Right cardiac atrium (tissue), 5 donors: ENCODE measurements at regions not wholly inside any gene's neighbourhood (a gene's known extent, or its start where the extent isn't known, plus 50 kb on each side); places are given as distances from the start of the nearest gene placed in this dataset.

Experiments
- ATAC-seq, 2 donors: fragments of 200-7000 bp; cut with Tn5 transposase; one replicate each; pipeline versions ENCODE4 v1.8.0 to v1.9.1; 2020; ENCODE audit warnings: moderate library complexity in 2 of 2, mild to moderate bottlenecking in 1 of 2
- DNase-seq, 3 donors: peaks; one replicate each; pipeline ENCODE4 v3.0.0-alpha.2; 2020
- H3K27ac ChIP-seq: one replicate; pipeline ENCODE4 v1.5.1; 2013; ENCODE audit warnings: mild to moderate bottlenecking, low read length, control low read depth, moderate library complexity
- H3K27me3 ChIP-seq: one replicate; pipeline ENCODE4 v1.6.1; 2013; ENCODE audit not compliant: control insufficient read depth, insufficient read depth
- H3K4me1 ChIP-seq: one replicate; pipeline ENCODE4 v1.6.1; 2013; ENCODE audit warnings: low read length; ENCODE audit not compliant: control insufficient read depth, insufficient read depth
- H3K4me3 ChIP-seq: one replicate; pipeline ENCODE4 v1.5.1; 2013; ENCODE audit warnings: low read length, control low read depth
- H3K9me3 ChIP-seq: one replicate; pipeline ENCODE4 v1.6.1; 2013; ENCODE audit warnings: low read length; ENCODE audit not compliant: control insufficient read depth
- WGBS: extraction: QIAGEN DNeasy Blood & Tissue Kit; methylation state at CpG from one replicate; pipeline ENCODE4 v1.1.7; 2013; 5-methylcytosine and 5-hydroxymethylcytosine counted together
- intact Hi-C, 4 donors: fragments of 100-400 bp; cut with DNase I; formaldehyde crosslinking; loops; one replicate each; pipeline versions ENCODE4 v1.11.0 to v1.14.0; 2022 to 2023
- donor health status: healthy with polysubstance abuse.
- donor health status: DM: no; HTN: yes; CAD: no.
- donor health status: DM: no; HTN: no; CAD: no.
- donor health status: DM: no; HTN: yes; CAD: no; lungs with severe emphysema.
- donor health status: DM: yes; HTN: yes; CAD: no.

GRCh38 chr6:44049163-44049988 is 77.9 kb downstream of the MRPL14 start:
- 62% methylated on average over 6 of the region's 6 CpGs for WGBS
- Histone ChIP-seq H3K9me3 (no peaks in the 10 kb centered on the region), H3K27ac (peak overlapping the region; percentile 30), H3K4me1 (peaks cover 8% of the 10 kb centered on the region), H3K4me3 (no peak overlapping the region), H3K27me3 (no peaks in the 10 kb centered on the region)
- ATAC-seq (no peak), DNase-seq (peak in 1 of 3 donors; percentile 11)
- intact Hi-C loops, result no loop called here

GRCh38 chr6:44048277-44048676 is 79.0 kb downstream of the MRPL14 start:
- intact Hi-C loops, result no loop called here
- Histone ChIP-seq H3K9me3 (no peaks in the 10 kb centered on the region), H3K27ac (no peak overlapping the region), H3K4me3 (no peak overlapping the region), H3K27me3 (no peaks in the 10 kb centered on the region), H3K4me1 (peaks cover 11% of the 10 kb centered on the region)
- WGBS, result 85% methylated on average over 6 of the region's 6 CpGs
- ATAC-seq, result no peak
- DNase-seq, result peak in 1 of 3 donors; percentile 2

- intact Hi-C loops, result no loop called here
- no peaks in the 10 kb centered on the region for H3K27me3 ChIP-seq
- no peaks in the 10 kb centered on the region for H3K9me3 ChIP-seq
- peaks cover 13% of the 10 kb centered on the region for H3K4me1 ChIP-seq
- no peak overlapping the region for H3K27ac ChIP-seq
- 83% methylated on average over 3 of the region's 3 CpGs for WGBS
- ATAC-seq (no peak), DNase-seq (peak in 1 of 3 donors; percentile 6)
- no peak overlapping the region for H3K4me3 ChIP-seq
Observed at GRCh38 chr6:44047801-44048200, 79.5 kb downstream of the MRPL14 start.

- Histone ChIP-seq H3K27me3 (no peaks in the 10 kb centered on the region), H3K9me3 (no peaks in the 10 kb centered on the region), H3K4me1 (peaks cover 12% of the 10 kb centered on the region), H3K27ac (no peak overlapping the region), H3K4me3 (no peak overlapping the region)
- intact Hi-C loops, result no loop called here
- no peak for ATAC-seq
- 56% methylated on average over 2 of the region's 2 CpGs for WGBS
- DNase-seq, result peak in 1 of 3 donors; percentile 1
Observed at GRCh38 chr6:44047179-44047546, 80.1 kb downstream of the MRPL14 start.

GRCh38 chr6:44046516-44047178 is 80.6 kb downstream of the MRPL14 start:
- H3K9me3 ChIP-seq, result no peaks in the 10 kb centered on the region
- H3K4me3 ChIP-seq, result no peak overlapping the region
- no peak for ATAC-seq
- peak in 1 of 3 donors; percentile 2 for DNase-seq
- intact Hi-C loops, result no loop called here
- peaks cover 12% of the 10 kb centered on the region for H3K4me1 ChIP-seq
- H3K27me3 ChIP-seq, result no peaks in the 10 kb centered on the region
- 86% methylated on average over 6 of the region's 6 CpGs for WGBS
- H3K27ac ChIP-seq, result no peak overlapping the region

GRCh38 chr6:44045672-44046015 is 81.6 kb downstream of the MRPL14 start:
- Histone ChIP-seq H3K27ac (no peak overlapping the region), H3K4me3 (no peak overlapping the region), H3K9me3 (no peaks in the 10 kb centered on the region), H3K4me1 (peaks cover 15% of the 10 kb centered on the region), H3K27me3 (no peaks in the 10 kb centered on the region)
- ATAC-seq (peak; percentile 38 to 60), DNase-seq (peak; percentile 34 to 80 (median 78))
- intact Hi-C loops, result no loop called here
- 7% methylated on average over 1 of the region's 1 CpG for WGBS

GRCh38 chr6:44044940-44045671 is 82.1 kb downstream of the MRPL14 start:
- DNase-seq, result no peak
- Histone ChIP-seq H3K27ac (no peak overlapping the region), H3K4me3 (no peak overlapping the region), H3K9me3 (no peaks in the 10 kb centered on the region), H3K27me3 (no peaks in the 10 kb centered on the region), H3K4me1 (peaks cover 15% of the 10 kb centered on the region)
- intact Hi-C loops, result no loop called here
- ATAC-seq, result no peak
- 81% methylated on average over 2 of the region's 2 CpGs for WGBS

- ATAC-seq (peak; percentile 3 to 43), DNase-seq (peak in 2 of 3 donors; percentile 23 to 28)
- Histone ChIP-seq H3K27ac (peak overlapping the region; percentile 58), H3K9me3 (no peaks in the 10 kb centered on the region), H3K4me3 (no peak overlapping the region), H3K4me1 (peaks cover 11% of the 10 kb centered on the region), H3K27me3 (no peaks in the 10 kb centered on the region)
- 55% methylated on average over 6 of the region's 6 CpGs for WGBS
- intact Hi-C loops, result no loop called here
Observed at GRCh38 chr6:44044154-44044539, 83.1 kb downstream of the MRPL14 start.

GRCh38 chr6:44043479-44044153 is 83.6 kb downstream of the MRPL14 start:
- no peak overlapping the region for H3K4me3 ChIP-seq
- no peaks in the 10 kb centered on the region for H3K9me3 ChIP-seq
- 54% methylated on average over 2 of the region's 2 CpGs for WGBS
- intact Hi-C loops, result loop anchor here in 1 of 4 donors (2.0 kb wide), 1 partner anchor 33 kb away; no protein-coding TSS in a partner anchor
- DNase-seq, result peak; percentile 66 to 87 (median 85)
- peaks cover 10% of the 10 kb centered on the region for H3K4me1 ChIP-seq
- ATAC-seq, result peak; percentile 42 to 61
- H3K27me3 ChIP-seq, result no peaks in the 10 kb centered on the region
- peak overlapping the region; percentile 58 for H3K27ac ChIP-seq

- Histone ChIP-seq H3K27ac (no peak overlapping the region), H3K4me3 (no peak overlapping the region), H3K9me3 (no peaks in the 10 kb centered on the region), H3K27me3 (no peaks in the 10 kb centered on the region), H3K4me1 (peaks cover 10% of the 10 kb centered on the region)
- DNase-seq (peak in 1 of 3 donors; percentile 5), ATAC-seq (no peak)
- intact Hi-C loops, result loop anchor here in 1 of 4 donors (2.0 kb wide), 1 partner anchor 32 kb away; no protein-coding TSS in a partner anchor
- 60% methylated on average over 1 of the region's 1 CpG for WGBS
Observed at GRCh38 chr6:44042989-44043478, 84.2 kb downstream of the MRPL14 start.
